Neural progenitor cell (in vitro differentiated cells): ENCODE measurements at regions not wholly inside any gene's neighbourhood (a gene's known extent, or its start where the extent isn't known, plus 50 kb on each side); places are given as distances from the start of the nearest gene placed in this dataset.

ENCODE experiments used
- CTCF ChIP-seq: fragments of 200-600 bp; sonication (generic); IDR thresholded peaks from 2 replicates; pipeline ENCODE4 v1.5.1; 2017; ENCODE audit warnings: antibody characterized with exemption, mild to moderate bottlenecking
- EZH2 ChIP-seq: fragments of 200-600 bp; sonication (generic); IDR thresholded peaks from 2 replicates; pipeline ENCODE4 v1.6.1; 2017; ENCODE audit warnings: antibody characterized with exemption, mild to moderate bottlenecking, moderate library complexity
- EZH2phosphoT487 ChIP-seq: fragments of 200-600 bp; sonication (generic); IDR thresholded peaks from 2 replicates; pipeline ENCODE4 v1.6.1; 2017; ENCODE audit warnings: antibody characterized with exemption

GRCh38 chr2:53510401-53510800 is 257.2 kb upstream of the CHAC2 start:
- no peak for TF ChIP-seq CTCF
- TF ChIP-seq EZH2, result no peak
- no peak for TF ChIP-seq EZH2phosphoT487
